HL-60 (cell line): ENCODE measurements at regions not wholly inside any gene's neighbourhood (a gene's known extent, or its start where the extent isn't known, plus 50 kb on each side); places are given as distances from the start of the nearest gene placed in this dataset.

Experiments used
- DNase-seq, 2 experiments: peaks; one replicate each; pipeline ENCODE4 v3.0.0-alpha.2; 2010 to 2020; ENCODE audit warnings: low read depth in 1 of 2, low spot score in 1 of 2
- H3K27ac ChIP-seq: fragments of 250-450 bp; sonication (Bioruptor Pico); replicated peaks from 2 replicates; pipeline ENCODE4 v1.5.1; 2020; ENCODE audit warnings: mild to moderate bottlenecking, moderate library complexity
- H3K27me3 ChIP-seq: fragments of 250-450 bp; sonication (Bioruptor Pico); 2 replicates; pipeline ENCODE4 v1.5.1; 2021; ENCODE audit warnings: mild to moderate bottlenecking, moderate library complexity; ENCODE audit not compliant: insufficient read depth, poor library complexity, severe bottlenecking
- H3K4me3 ChIP-seq: replicated peaks from 2 replicates; pipeline ENCODE4 v1.5.1; 2011; ENCODE audit warnings: mild to moderate bottlenecking, control low read depth, low read length; ENCODE audit not compliant: insufficient read depth
- GABPA ChIP-seq: IDR thresholded peaks from 2 replicates; pipeline ENCODE4 v1.6.1; 2012; ENCODE audit warnings: low read depth
- POLR2AphosphoS5 ChIP-seq: IDR thresholded peaks from 2 replicates; pipeline ENCODE4 v1.6.1; 2012; ENCODE audit warnings: low read depth
- SPI1 ChIP-seq: IDR thresholded peaks from 2 replicates; pipeline ENCODE4 v1.6.1; 2012; ENCODE audit warnings: low read depth, mild to moderate bottlenecking, borderline replicate concordance
- TF ChIP-seq, protein P1 (sequence below): IDR thresholded peaks from 2 replicates; pipeline ENCODE4 v1.6.1; 2012; ENCODE audit warnings: low read depth; ENCODE audit not compliant: insufficient replicate concordance
- TF ChIP-seq, protein P2 (sequence below): IDR thresholded peaks from one replicate; pipeline ENCODE4 v1.5.1; 2011; ENCODE audit warnings: low read length, control low read depth, inconsistent platforms; ENCODE audit not compliant: insufficient read depth

DNA sequence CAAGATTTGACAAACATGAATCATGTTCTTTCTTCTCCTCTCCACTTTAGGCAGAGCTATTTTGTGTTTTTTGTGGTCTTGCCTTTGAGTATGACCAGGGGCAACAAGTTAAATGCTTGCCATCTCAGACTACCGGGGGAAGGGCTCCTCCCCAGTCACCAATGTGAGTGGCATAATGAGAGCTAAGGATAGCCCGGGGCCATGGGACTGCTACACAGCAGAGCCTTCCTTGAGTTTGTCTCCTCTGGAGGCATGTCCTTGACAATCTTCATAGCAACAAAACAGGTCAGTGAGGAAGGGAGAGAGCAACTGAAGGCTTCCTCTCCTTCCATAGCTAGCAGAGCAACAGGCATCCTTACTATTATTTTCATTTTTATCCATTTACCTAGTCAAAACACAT is 299.3 kb downstream of the ENC1 start:
- no peak for TF ChIP-seq POLR2AphosphoS5
- TF ChIP-seq, protein P1, sequence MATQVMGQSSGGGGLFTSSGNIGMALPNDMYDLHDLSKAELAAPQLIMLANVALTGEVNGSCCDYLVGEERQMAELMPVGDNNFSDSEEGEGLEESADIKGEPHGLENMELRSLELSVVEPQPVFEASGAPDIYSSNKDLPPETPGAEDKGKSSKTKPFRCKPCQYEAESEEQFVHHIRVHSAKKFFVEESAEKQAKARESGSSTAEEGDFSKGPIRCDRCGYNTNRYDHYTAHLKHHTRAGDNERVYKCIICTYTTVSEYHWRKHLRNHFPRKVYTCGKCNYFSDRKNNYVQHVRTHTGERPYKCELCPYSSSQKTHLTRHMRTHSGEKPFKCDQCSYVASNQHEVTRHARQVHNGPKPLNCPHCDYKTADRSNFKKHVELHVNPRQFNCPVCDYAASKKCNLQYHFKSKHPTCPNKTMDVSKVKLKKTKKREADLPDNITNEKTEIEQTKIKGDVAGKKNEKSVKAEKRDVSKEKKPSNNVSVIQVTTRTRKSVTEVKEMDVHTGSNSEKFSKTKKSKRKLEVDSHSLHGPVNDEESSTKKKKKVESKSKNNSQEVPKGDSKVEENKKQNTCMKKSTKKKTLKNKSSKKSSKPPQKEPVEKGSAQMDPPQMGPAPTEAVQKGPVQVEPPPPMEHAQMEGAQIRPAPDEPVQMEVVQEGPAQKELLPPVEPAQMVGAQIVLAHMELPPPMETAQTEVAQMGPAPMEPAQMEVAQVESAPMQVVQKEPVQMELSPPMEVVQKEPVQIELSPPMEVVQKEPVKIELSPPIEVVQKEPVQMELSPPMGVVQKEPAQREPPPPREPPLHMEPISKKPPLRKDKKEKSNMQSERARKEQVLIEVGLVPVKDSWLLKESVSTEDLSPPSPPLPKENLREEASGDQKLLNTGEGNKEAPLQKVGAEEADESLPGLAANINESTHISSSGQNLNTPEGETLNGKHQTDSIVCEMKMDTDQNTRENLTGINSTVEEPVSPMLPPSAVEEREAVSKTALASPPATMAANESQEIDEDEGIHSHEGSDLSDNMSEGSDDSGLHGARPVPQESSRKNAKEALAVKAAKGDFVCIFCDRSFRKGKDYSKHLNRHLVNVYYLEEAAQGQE = no peak
- no peak overlapping the region for H3K27ac ChIP-seq
- DNase-seq = no peak
- H3K4me3 ChIP-seq = no peak overlapping the region
- no peaks in the 10 kb centered on the region for H3K27me3 ChIP-seq

DNA sequence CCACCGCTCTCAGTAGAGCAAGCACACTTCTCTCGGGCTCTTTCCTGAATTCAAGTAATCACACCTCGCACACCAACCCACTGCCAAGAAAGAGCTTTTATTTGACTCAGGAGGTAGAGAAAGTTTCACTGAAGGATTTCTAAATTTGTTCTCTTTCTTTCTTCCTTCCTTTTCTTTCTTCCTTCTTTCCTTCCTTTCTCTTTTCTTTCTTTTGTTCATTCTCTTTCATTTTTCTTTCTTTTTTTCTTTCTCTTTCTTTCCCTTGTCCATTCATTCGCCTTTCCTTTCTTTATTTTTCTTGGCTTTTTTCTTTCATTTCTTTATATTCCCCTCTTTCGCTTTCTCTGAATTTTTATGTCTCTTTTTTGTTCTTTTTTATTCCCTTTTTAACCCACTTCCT is 300.1 kb downstream of the ENC1 start:
- Histone ChIP-seq H3K27me3 (no peaks in the 10 kb centered on the region), H3K4me3 (no peak overlapping the region)

DNA sequence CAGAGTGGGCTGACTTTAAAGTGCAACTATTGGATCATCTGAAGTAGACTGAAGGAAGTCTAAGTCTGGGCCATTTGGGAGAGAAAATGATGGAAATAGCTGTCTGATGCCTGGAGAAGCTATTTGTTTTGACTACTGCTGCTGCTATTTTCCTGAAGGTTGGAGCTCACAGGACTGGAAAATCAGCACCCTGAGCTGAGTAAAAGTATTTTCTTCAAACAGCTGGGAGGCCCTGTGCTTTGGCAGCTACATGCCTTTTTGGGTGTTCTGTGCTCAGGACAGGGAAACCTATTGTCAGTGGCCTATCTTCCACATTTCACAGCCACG is 302.6 kb downstream of the ENC1 start:
- TF ChIP-seq, protein P2, sequence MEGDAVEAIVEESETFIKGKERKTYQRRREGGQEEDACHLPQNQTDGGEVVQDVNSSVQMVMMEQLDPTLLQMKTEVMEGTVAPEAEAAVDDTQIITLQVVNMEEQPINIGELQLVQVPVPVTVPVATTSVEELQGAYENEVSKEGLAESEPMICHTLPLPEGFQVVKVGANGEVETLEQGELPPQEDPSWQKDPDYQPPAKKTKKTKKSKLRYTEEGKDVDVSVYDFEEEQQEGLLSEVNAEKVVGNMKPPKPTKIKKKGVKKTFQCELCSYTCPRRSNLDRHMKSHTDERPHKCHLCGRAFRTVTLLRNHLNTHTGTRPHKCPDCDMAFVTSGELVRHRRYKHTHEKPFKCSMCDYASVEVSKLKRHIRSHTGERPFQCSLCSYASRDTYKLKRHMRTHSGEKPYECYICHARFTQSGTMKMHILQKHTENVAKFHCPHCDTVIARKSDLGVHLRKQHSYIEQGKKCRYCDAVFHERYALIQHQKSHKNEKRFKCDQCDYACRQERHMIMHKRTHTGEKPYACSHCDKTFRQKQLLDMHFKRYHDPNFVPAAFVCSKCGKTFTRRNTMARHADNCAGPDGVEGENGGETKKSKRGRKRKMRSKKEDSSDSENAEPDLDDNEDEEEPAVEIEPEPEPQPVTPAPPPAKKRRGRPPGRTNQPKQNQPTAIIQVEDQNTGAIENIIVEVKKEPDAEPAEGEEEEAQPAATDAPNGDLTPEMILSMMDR = no peak
- TF ChIP-seq POLR2AphosphoS5 = no peak
- TF ChIP-seq, protein P1 = no peak
- no peak for TF ChIP-seq SPI1
- no peak for TF ChIP-seq GABPA
- H3K27me3 ChIP-seq = no peaks in the 10 kb centered on the region
- H3K4me3 ChIP-seq = no peak overlapping the region
- DNase-seq = no peak
- H3K27ac ChIP-seq = no peak overlapping the region

More for the DNA sequence above, 300.1 kb downstream of the ENC1 start:
- TF ChIP-seq, protein P2 = no peak
- TF ChIP-seq SPI1 (no peak), GABPA (no peak), POLR2AphosphoS5 (no peak)
- TF ChIP-seq, protein P1 = no peak
- H3K27ac ChIP-seq = no peak overlapping the region
- no peak for DNase-seq
